ENCODE measurements at regions not wholly inside any gene's neighbourhood (a gene's known extent, or its start where the extent isn't known, plus 50 kb on each side); places are given as distances from the start of the nearest gene placed in this dataset.

- TF ChIP-seq, protein P1, sequence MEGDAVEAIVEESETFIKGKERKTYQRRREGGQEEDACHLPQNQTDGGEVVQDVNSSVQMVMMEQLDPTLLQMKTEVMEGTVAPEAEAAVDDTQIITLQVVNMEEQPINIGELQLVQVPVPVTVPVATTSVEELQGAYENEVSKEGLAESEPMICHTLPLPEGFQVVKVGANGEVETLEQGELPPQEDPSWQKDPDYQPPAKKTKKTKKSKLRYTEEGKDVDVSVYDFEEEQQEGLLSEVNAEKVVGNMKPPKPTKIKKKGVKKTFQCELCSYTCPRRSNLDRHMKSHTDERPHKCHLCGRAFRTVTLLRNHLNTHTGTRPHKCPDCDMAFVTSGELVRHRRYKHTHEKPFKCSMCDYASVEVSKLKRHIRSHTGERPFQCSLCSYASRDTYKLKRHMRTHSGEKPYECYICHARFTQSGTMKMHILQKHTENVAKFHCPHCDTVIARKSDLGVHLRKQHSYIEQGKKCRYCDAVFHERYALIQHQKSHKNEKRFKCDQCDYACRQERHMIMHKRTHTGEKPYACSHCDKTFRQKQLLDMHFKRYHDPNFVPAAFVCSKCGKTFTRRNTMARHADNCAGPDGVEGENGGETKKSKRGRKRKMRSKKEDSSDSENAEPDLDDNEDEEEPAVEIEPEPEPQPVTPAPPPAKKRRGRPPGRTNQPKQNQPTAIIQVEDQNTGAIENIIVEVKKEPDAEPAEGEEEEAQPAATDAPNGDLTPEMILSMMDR (conservative IDR thresholded peaks at IDR 0.05) = no peak
Measured at GRCh38 chr4:60611762-60612496, 588.2 kb upstream of the ADGRL3 start.

GRCh38 chr4:60617731-60618130 lies 582.4 kb upstream of the ADGRL3 start:
- no peak overlapping the region for H3K27ac ChIP-seq
- TF ChIP-seq, protein P1 (conservative IDR thresholded peaks at IDR 0.05) = no peak

More at GRCh38 chr4:60611762-60612496, 588.2 kb upstream of the ADGRL3 start:
- H3K27ac ChIP-seq = no peak overlapping the region

- no peak overlapping the region for H3K27ac ChIP-seq
- TF ChIP-seq, protein P1 (conservative IDR thresholded peaks at IDR 0.05) = no peak
Measured at GRCh38 chr4:60619531-60620305, 580.4 kb upstream of the ADGRL3 start.

DNA sequence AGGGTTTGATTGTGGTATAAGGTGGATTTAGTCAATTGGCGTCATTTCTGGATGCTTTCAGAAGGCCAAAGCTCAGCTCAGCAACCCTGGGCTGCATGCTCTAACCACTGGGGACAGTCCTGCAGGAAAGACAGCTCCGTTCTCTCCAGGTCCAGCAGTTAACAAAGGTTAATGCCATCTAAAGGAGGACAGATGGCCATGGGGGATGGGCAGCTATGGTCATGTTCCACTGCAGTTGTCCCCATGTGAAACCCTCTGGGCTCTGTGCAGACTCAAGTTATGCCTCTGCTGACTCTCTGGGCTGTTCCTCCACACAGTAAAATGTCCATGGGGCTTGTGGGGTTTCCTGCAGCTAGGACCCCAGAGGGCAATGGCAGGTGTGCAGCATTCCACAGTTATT lies 562.1 kb upstream of the ADGRL3 start:
- no peak overlapping the region for H3K27ac ChIP-seq
- TF ChIP-seq, protein P1 (conservative IDR thresholded peaks at IDR 0.05) = no peak

GRCh38 chr4:60648774-60649173 lies 551.4 kb upstream of the ADGRL3 start:
- no peak overlapping the region for H3K27ac ChIP-seq
- TF ChIP-seq, protein P1 (conservative IDR thresholded peaks at IDR 0.05) = no peak

- no peak overlapping the region for H3K27ac ChIP-seq
- TF ChIP-seq, protein P1 (conservative IDR thresholded peaks at IDR 0.05) = no peak
Measured at GRCh38 chr4:60652933-60653332, 547.2 kb upstream of the ADGRL3 start.

GRCh38 chr4:60655356-60655755 lies 544.8 kb upstream of the ADGRL3 start:
- TF ChIP-seq, protein P1 (conservative IDR thresholded peaks at IDR 0.05) = no peak

More at GRCh38 chr4:60655356-60655755, 544.8 kb upstream of the ADGRL3 start:
- no peak overlapping the region for H3K27ac ChIP-seq
